HG02938 (cell line): ENCODE measurements at regions not wholly inside any gene's neighbourhood (a gene's known extent, or its start where the extent isn't known, plus 50 kb on each side); places are given as distances from the start of the nearest gene placed in this dataset.
"Not testable (repeated sequence)": the region's sequence is repeated elsewhere in the genome, so short reads cannot be mapped to it uniquely, and the experiment has no call there.

Source experiments
- ATAC-seq: cut with Tn5 transposase; IDR thresholded peaks from one replicate; pipeline ENCODE4 v1.9.1; 2021; ENCODE audit warnings: mild to moderate bottlenecking, moderate library complexity; ENCODE audit not compliant: unreplicated experiment

DNA sequence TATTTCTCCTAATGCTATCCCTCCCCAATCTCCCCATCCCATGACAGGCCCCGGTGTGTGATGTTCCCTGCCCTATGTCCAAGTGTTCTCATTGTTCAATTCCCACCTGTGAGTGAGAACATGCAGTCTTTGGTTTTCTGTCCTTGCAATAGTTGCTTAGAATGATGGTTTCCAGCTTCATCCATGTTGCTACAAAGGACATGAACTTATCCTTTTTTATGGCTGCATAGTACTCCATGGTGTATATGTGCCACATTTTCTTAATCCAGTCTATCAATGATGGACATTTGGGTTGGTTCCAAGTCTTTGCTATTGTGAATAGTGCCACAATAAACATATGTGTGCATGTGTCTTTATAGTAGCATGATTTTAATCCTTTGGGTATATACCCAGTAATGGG, 51.3 kb upstream of the RIOK2 start:
- not testable (repeated sequence) for ATAC-seq

DNA sequence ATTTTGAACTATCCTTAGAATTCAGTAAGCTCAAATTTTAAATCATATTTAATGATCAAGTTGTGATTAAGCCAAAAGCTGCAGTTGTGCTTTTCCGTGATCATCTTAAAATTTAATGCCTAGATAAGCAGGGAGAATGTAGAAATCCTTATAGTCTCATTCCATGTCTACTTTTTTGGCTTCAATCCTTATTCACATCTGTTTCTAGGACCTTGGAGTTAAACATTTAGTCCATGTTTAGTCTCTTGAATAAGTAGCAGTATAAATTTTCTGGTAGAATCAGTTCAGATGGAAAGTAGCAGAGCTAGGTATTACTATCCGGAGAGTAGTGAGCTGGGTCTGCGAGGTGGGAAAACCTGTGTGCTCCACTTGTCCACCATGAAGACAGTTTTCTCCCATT, 59.3 kb upstream of the RIOK2 start:
- no peak for ATAC-seq

- no peak for ATAC-seq
Observed at GRCh38 chr5:97243353-97243752, 60.3 kb upstream of the RIOK2 start.

DNA sequence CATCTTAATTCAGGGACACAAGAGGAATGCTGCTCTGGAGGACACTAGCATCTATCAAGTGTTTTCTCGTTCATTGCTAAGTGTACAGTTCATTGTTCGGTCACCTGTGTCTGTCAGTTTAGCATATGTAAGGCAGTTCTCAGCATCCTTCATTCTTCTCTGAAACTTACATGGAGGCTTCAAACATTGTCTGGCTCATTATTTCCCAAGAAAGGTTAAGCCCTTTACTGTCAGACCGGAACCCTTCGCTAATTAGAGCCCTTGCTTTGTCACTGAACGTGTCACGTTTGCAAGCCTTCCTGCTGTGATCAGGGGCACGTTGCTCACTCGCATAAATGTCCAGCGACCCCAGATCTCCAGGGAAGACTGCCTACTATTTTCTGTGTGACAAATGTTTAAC, 62.3 kb upstream of the RIOK2 start:
- no peak for ATAC-seq

DNA sequence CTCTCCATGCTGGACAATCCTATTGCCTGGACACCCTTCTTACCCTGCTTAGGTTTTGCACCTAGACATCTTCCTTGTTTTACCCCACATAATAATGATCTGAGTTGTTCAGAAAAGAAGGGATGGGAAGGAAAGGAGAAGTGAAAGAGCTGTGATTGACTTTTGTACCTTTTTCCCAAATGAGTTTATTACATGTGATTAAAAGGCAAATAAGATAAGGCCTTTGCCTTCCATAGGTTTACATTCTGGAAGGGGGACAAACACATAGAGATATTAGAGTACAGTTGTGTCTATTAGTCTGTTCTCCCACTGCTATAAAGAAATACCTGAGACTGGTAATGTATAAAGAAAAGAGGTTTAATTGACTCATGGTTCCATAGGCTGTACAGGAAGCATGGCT, 67.1 kb upstream of the RIOK2 start:
- no peak for ATAC-seq

GRCh38 chr5:97266076-97266475, 83.0 kb upstream of the RIOK2 start:
- no peak for ATAC-seq

DNA sequence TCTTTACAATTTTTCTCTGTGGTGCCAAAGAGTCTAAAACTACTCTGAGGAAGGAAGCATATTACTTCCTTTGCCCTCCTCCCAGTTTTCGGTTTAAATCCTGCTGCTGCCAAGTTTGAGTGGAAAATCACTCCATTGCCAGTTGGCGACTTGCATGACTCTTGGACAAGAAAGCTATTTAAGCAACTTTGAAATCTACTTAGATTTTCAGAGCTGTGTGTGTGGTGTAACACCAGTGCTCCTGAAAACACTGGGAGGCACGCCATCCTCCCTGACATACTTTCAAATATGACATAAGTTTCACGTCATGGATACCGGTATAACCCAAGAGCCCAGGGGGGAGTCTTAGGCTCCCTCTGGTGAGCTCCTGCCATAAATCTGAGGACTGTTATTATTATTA, 83.5 kb upstream of the RIOK2 start:
- no peak for ATAC-seq

DNA sequence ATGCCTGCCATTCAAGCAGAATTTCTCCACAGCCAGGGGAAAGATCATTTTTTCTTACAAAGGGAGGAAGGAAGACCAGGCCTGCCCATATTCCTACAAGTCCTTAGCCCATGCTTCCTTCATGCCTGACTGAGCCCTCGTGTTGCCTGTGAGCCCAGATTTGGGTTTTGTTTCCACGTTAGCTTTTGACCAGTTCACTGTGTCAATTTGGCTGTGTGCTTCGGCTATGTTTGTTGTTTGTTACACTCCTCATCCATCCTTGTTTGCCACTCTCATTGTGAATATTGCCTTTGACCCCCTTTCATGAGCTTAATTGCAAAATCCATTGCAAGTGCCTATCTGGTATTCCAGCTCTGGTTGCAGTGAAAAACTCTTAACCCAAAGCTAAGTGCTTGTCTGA, 84.7 kb upstream of the RIOK2 start:
- no peak for ATAC-seq

DNA sequence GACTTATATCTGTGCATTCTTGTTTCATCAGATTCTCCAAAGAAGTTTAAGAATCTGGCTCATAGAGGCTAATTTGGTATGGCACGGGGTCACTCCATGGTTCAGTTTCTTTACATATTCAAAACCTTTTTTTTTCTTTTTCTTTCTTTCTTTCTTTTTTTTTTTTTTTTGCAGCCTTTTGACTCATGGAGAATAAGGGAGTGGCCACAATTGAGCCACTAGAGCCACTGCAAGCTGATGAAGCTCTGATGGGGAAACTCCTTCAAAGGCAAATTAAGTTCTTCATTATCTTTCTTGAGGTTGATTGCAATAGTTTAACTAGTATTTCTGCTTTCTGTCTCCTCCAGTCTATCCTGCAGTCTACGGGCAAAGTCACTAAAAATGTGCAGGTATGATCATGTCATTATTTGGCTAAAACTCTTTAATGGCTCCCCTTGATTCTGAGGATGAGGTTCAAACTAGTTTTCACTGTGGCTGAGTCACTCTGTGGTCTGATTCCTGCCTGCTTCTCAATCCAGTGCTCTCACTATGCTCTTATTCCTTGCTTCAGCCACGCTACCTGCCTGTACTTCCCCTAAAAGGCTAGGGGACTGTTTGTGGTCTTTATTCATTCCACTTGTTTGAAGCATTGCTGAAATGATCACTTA, 93.5 kb upstream of the RIOK2 start:
- ATAC-seq: no peak

- ATAC-seq: no peak
Observed at GRCh38 chr5:97281257-97281656, 98.2 kb upstream of the RIOK2 start.

DNA sequence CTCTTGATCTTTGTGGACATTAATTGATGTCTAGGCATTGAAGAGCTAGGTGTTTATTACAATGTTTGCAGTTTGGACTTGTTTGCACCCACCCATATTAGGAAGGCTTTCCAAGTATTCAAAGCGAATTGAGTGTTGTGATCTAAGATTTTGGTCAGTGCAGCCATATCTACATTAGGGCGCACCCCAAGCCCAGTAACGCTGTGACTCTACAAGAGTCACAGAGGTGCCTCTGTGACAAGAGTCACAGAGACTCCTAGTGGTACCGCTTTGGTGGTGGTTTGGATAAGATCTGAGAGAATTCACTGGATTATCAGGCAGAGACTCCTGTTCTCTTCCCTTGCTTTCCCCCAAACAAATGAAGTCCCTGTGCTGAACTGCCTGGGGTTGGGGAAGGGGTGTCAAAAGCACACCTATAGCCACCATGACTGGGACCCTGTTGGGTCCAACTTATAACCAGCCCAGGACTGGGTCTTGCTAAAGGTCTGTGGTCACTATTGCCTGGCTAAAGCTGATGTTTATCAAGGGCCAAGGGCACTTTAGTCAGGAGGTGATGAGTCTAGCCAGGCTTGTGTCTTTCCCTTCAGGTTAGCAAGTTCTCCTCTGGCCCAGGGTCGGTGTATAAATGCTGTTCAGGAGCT, 114.1 kb upstream of the RIOK2 start:
- peak; percentile 96 for ATAC-seq

DNA sequence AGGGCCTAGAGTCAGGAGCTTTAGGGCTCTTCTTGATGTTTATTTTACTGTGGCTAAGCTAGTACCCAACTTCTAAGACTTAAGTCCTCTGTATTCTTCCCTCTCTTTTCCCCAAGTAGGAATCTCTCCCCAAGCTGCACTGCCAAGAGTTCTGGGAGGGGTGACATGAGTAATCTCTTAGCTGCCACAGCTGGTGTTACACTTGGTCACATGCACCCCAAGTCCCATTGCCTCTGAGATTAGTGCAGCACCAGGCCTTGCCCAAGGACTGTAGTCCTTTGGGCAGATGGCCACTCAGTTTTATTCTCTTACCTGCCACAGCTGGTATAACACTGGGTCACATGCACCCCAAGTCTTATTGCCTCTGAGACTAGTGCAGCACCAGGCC, 114.7 kb upstream of the RIOK2 start:
- no peak for ATAC-seq

- ATAC-seq: not testable (repeated sequence)
Observed at GRCh38 chr5:97301181-97301580, 118.1 kb upstream of the RIOK2 start.

- ATAC-seq: no peak
Observed at GRCh38 chr5:97338729-97339128, 155.7 kb upstream of the RIOK2 start.

- peak; percentile 96 for ATAC-seq
Observed at GRCh38 chr5:97355775-97356174, 172.7 kb upstream of the RIOK2 start.

- ATAC-seq: no peak
Observed at GRCh38 chr5:97363577-97363976, 180.5 kb upstream of the RIOK2 start.

DNA sequence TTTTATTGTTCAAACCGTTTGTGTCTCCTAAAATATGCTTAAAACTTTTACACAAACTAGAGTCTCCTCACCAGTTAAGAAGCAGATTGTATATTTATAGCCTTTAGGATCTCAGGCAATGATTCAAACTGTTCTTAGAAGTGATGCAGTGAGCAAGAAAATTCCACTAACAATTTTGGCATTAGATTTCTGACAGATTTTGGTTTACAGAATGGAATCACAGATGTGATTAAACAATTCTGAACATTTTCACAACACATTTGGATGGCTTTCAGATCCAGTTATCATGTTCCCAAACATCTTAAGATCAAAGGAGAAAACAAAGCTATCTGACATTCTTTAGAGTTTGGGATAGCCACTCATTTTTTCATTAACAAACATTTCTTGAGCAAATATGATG, 181.7 kb upstream of the RIOK2 start:
- no peak for ATAC-seq

- ATAC-seq: no peak
Observed at GRCh38 chr5:97365163-97365845, 182.3 kb upstream of the RIOK2 start.

DNA sequence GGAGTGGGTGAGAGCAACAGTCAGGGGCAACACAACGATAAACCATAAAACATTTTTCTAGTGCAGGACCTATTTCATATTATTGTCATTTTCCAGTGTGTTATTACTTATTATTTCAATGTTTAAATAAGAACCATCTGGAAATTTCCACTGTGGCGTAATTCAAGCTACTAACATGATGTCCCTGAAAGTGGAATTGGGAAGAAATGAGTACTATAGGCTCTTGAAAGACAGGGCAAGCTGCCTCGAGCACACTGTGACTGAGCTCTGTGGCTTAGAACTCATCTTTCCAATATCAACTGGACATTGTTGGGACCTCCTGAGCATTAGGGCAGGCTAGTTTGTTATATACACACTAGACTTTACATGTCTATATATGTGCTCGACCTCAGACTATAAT, 182.9 kb upstream of the RIOK2 start:
- no peak for ATAC-seq

- ATAC-seq: no peak
Observed at GRCh38 chr5:97375959-97376358, 192.9 kb upstream of the RIOK2 start.

GRCh38 chr5:97377582-97377981, 194.5 kb upstream of the RIOK2 start:
- ATAC-seq: no peak

GRCh38 chr5:97383996-97384395, 200.9 kb upstream of the RIOK2 start:
- ATAC-seq: no peak
